Astrocyte (in vitro differentiated cells and primary cell): ENCODE measurements at regions not wholly inside any gene's neighbourhood (a gene's known extent, or its start where the extent isn't known, plus 50 kb on each side); places are given as distances from the start of the nearest gene placed in this dataset.

Experiments
- DNase-seq: peaks from one replicate; pipeline ENCODE4 v3.0.0-alpha.2; 2010; ENCODE audit warnings: low read depth
- FAIRE-seq: peaks from 2 replicates; lab custom pipeline; 2011; peaks lifted over from hg19 to GRCh38; lab: Jason Lieb, UNC
- H2AFZ ChIP-seq: 2 replicates; pipeline ENCODE4 v1.6.0; 2012; ENCODE audit warnings: low read depth, low read length, inconsistent platforms
- H3K27ac ChIP-seq: 2 replicates; pipeline ENCODE4 v1.5.1; 2011; ENCODE audit warnings: low read depth, low read length, inconsistent platforms
- H3K27me3 ChIP-seq: 2 replicates; pipeline ENCODE4 v1.6.0; 2011; ENCODE audit warnings: low read length, inconsistent platforms; ENCODE audit not compliant: insufficient read depth
- H3K36me3 ChIP-seq: 2 replicates; pipeline ENCODE4 v1.5.1; 2011; ENCODE audit warnings: low read length, inconsistent platforms; ENCODE audit not compliant: insufficient read depth
- H3K4me1 ChIP-seq: 2 replicates; pipeline ENCODE4 v1.5.1; 2011; ENCODE audit warnings: low read length, inconsistent platforms; ENCODE audit not compliant: insufficient read depth
- H3K4me2 ChIP-seq: 2 replicates; pipeline ENCODE4 v1.6.0; 2012; ENCODE audit warnings: low read length, inconsistent platforms
- H3K4me3 ChIP-seq: 2 replicates; pipeline ENCODE4 v1.5.1; 2011; ENCODE audit warnings: low read depth, mild to moderate bottlenecking, low read length, inconsistent platforms; ENCODE audit not compliant: insufficient read depth
- H3K79me2 ChIP-seq: 2 replicates; pipeline ENCODE4 v1.6.0; 2012; ENCODE audit warnings: mild to moderate bottlenecking, low read length, inconsistent platforms; ENCODE audit not compliant: insufficient read depth
- H3K9ac ChIP-seq: 2 replicates; pipeline ENCODE4 v1.6.0; 2012; ENCODE audit warnings: mild to moderate bottlenecking, low read length, inconsistent platforms
- H3K9me3 ChIP-seq: 2 replicates; pipeline ENCODE4 v1.5.1; 2012; ENCODE audit warnings: low read depth, mild to moderate bottlenecking, low read length, inconsistent platforms; ENCODE audit not compliant: insufficient read depth
- H4K20me1 ChIP-seq: 2 replicates; pipeline ENCODE4 v1.6.0; 2012; ENCODE audit warnings: low read length, inconsistent platforms; ENCODE audit not compliant: insufficient read depth
- H3K27ac Mint-ChIP-seq: one replicate; pipeline ENCODE4 v1.8.0; 2021; ENCODE audit warnings: mild to moderate bottlenecking, mixed read lengths; ENCODE audit not compliant: unreplicated experiment
- H3K27me3 Mint-ChIP-seq: one replicate; pipeline ENCODE4 v1.8.0; 2021; ENCODE audit warnings: low read depth, mixed read lengths; ENCODE audit not compliant: unreplicated experiment
- H3K36me3 Mint-ChIP-seq: one replicate; pipeline ENCODE4 v1.8.0; 2021; ENCODE audit warnings: low read depth, mixed read lengths; ENCODE audit not compliant: unreplicated experiment
- H3K4me1 Mint-ChIP-seq: one replicate; pipeline ENCODE4 v1.8.0; 2021; ENCODE audit warnings: low read depth, mixed read lengths; ENCODE audit not compliant: unreplicated experiment
- H3K4me3 Mint-ChIP-seq: one replicate; pipeline ENCODE4 v1.8.0; 2021; ENCODE audit warnings: mild to moderate bottlenecking, moderate library complexity, mixed read lengths; ENCODE audit not compliant: unreplicated experiment
- H3K9me3 Mint-ChIP-seq: one replicate; pipeline ENCODE4 v1.8.0; 2021; ENCODE audit warnings: mild to moderate bottlenecking, mixed read lengths; ENCODE audit not compliant: unreplicated experiment
- EZH2 ChIP-seq: IDR thresholded peaks from 2 replicates; pipeline ENCODE4 v1.6.1; 2012; ENCODE audit warnings: mild to moderate bottlenecking, low read length, inconsistent platforms; ENCODE audit not compliant: insufficient read depth
- TF ChIP-seq, protein P1 (sequence below): IDR thresholded peaks from 2 replicates; pipeline ENCODE4 v1.5.1; 2011; ENCODE audit warnings: low read depth, mild to moderate bottlenecking, inconsistent platforms, low read length, moderate library complexity; ENCODE audit not compliant: insufficient read depth

DNA sequence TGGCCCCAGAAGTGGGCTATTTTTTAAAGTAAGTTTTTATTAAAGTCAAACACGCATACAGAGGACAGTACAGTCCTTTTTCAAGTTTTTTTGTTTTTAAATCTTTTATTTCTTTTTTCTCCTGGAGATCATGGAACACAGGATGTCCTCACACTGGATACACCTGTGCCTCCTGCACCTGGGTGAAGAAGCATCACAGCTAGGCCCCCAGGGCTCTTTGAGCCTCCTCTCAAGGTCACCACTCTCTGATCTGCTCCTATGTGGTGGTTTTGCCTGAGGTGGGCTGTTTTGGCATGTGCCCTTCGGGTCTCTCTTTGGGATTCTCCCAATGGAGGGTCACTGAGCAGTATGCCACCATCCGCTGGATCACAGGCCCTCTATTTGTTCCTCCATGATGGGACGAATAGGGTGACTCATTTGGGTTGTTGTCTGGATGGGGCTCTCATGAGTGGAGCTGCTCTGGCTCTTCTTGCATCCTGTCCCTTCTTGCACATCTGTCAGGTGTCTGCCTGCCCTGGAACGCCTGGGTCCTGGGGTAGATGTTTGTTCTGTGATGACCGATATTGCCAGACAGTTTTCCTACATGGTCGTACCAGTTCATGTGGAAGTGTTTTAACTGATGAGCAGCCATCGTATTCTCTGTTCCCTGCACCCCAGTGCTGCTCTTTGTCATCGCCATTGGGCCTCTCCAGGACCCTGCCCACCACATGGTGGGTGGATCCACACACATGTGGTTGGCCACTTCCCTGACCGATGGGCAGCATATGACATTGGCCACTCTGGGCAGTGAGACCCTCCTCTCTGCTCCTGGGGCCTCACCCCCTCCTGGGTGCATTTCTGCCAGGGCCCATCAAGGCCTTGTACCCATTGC lies 55.2 kb upstream of the MED9 start:
- H3K27me3 Mint-ChIP-seq = peaks cover 26% of the 10 kb centered on the region
- Histone ChIP-seq H3K79me2 (no peaks in the 10 kb centered on the region), H3K9ac (no peak overlapping the region), H3K36me3 (no peaks in the 10 kb centered on the region), H3K4me1 (peaks cover 4% of the 10 kb centered on the region), H3K27ac (no peak overlapping the region), H3K9me3 (peaks cover 18% of the 10 kb centered on the region), H2AFZ (no peak overlapping the region), H3K4me2 (no peak overlapping the region), H3K27me3 (no peaks in the 10 kb centered on the region), H3K4me3 (no peak overlapping the region), H4K20me1 (no peaks in the 10 kb centered on the region)
- peaks cover 29% of the 10 kb centered on the region for H3K9me3 Mint-ChIP-seq
- H3K4me1 Mint-ChIP-seq = peaks cover under 1% of the 10 kb centered on the region
- peaks cover 4% of the 10 kb centered on the region for H3K36me3 Mint-ChIP-seq
- no peak overlapping the region for H3K27ac Mint-ChIP-seq
- no peak overlapping the region for H3K4me3 Mint-ChIP-seq
- no peak for FAIRE-seq
- no peak for DNase-seq
- no peak for TF ChIP-seq EZH2
- TF ChIP-seq, protein P1, sequence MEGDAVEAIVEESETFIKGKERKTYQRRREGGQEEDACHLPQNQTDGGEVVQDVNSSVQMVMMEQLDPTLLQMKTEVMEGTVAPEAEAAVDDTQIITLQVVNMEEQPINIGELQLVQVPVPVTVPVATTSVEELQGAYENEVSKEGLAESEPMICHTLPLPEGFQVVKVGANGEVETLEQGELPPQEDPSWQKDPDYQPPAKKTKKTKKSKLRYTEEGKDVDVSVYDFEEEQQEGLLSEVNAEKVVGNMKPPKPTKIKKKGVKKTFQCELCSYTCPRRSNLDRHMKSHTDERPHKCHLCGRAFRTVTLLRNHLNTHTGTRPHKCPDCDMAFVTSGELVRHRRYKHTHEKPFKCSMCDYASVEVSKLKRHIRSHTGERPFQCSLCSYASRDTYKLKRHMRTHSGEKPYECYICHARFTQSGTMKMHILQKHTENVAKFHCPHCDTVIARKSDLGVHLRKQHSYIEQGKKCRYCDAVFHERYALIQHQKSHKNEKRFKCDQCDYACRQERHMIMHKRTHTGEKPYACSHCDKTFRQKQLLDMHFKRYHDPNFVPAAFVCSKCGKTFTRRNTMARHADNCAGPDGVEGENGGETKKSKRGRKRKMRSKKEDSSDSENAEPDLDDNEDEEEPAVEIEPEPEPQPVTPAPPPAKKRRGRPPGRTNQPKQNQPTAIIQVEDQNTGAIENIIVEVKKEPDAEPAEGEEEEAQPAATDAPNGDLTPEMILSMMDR = no peak

- no peak for DNase-seq
- peaks cover 29% of the 10 kb centered on the region for H3K9me3 Mint-ChIP-seq
- no peak overlapping the region for H3K4me2 ChIP-seq
- H3K4me3 ChIP-seq = no peak overlapping the region
- no peak overlapping the region for H3K9ac ChIP-seq
- peaks cover 4% of the 10 kb centered on the region for H3K36me3 Mint-ChIP-seq
- no peak overlapping the region for H2AFZ ChIP-seq
- no peak for FAIRE-seq
- peaks cover 18% of the 10 kb centered on the region for H3K9me3 ChIP-seq
- peaks cover 32% of the 10 kb centered on the region for H3K27me3 Mint-ChIP-seq
- H4K20me1 ChIP-seq = no peaks in the 10 kb centered on the region
- TF ChIP-seq EZH2 = no peak
- TF ChIP-seq, protein P1 = no peak
- no peak overlapping the region for H3K4me3 Mint-ChIP-seq
- no peak overlapping the region for H3K27ac ChIP-seq
- no peaks in the 10 kb centered on the region for H3K4me1 ChIP-seq
- no peaks in the 10 kb centered on the region for H3K36me3 ChIP-seq
- no peaks in the 10 kb centered on the region for H3K79me2 ChIP-seq
- H3K4me1 Mint-ChIP-seq = no peaks in the 10 kb centered on the region
- H3K27me3 ChIP-seq = no peaks in the 10 kb centered on the region
- no peak overlapping the region for H3K27ac Mint-ChIP-seq
Measured at GRCh38 chr17:17422217-17422610, 54.6 kb upstream of the MED9 start.

- Mint-ChIP-seq H3K9me3 (peaks cover 29% of the 10 kb centered on the region), H3K27ac (no peak overlapping the region), H3K4me3 (no peak overlapping the region)
Measured at GRCh38 chr17:17422641-17423040, 54.2 kb upstream of the MED9 start.

More at GRCh38 chr17:17422641-17423040, 54.2 kb upstream of the MED9 start:
- TF ChIP-seq, protein P1 = no peak
- TF ChIP-seq EZH2 = no peak
- H3K4me1 ChIP-seq = no peaks in the 10 kb centered on the region
- H2AFZ ChIP-seq = no peak overlapping the region
- Mint-ChIP-seq H3K27me3 (peaks cover 34% of the 10 kb centered on the region), H3K4me1 (no peaks in the 10 kb centered on the region), H3K36me3 (peaks cover 4% of the 10 kb centered on the region)
- no peak overlapping the region for H3K4me3 ChIP-seq
- H3K79me2 ChIP-seq = no peaks in the 10 kb centered on the region
- no peak overlapping the region for H3K27ac ChIP-seq
- peaks cover 18% of the 10 kb centered on the region for H3K9me3 ChIP-seq
- no peaks in the 10 kb centered on the region for H3K27me3 ChIP-seq
- no peak for FAIRE-seq
- H3K4me2 ChIP-seq = no peak overlapping the region
- H4K20me1 ChIP-seq = no peaks in the 10 kb centered on the region
- H3K9ac ChIP-seq = no peak overlapping the region
- DNase-seq = no peak
- no peaks in the 10 kb centered on the region for H3K36me3 ChIP-seq
